DMS153 treated with DMSO at 0.1 percent for 48 hours (cell line): ENCODE measurements at regions not wholly inside any gene's neighbourhood (a gene's known extent, or its start where the extent isn't known, plus 50 kb on each side); places are given as distances from the start of the nearest gene placed in this dataset.
"Not testable (repeated sequence)": the region's sequence is repeated elsewhere in the genome, so short reads cannot be mapped to it uniquely, and the experiment has no call there.

Experiments used
- DNase-seq: peaks from one replicate; lab custom pipeline; 2025; ENCODE audit not compliant: unreplicated experiment; lab: John Stamatoyannopoulos, UW

DNA sequence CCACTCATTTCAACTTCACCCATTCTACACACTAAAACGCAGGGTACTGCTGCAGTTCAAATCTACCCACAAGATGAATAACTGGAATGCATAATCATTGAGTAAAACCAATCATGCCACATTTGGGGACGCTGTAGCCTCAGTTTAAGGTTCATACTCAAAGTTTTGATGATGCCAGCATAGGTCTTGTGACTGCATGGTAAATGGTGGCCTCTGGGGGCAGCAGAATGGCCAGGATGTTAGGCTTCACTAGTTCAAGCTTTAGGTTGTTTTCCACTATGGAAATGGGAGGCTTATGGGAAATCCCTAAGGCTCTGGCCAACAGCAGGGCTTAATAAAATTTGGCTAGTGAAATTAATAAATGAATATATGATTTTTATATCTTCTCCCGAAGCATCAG lies 104.3 kb upstream of the TSC22D2 start:
- no peak for DNase-seq

DNA sequence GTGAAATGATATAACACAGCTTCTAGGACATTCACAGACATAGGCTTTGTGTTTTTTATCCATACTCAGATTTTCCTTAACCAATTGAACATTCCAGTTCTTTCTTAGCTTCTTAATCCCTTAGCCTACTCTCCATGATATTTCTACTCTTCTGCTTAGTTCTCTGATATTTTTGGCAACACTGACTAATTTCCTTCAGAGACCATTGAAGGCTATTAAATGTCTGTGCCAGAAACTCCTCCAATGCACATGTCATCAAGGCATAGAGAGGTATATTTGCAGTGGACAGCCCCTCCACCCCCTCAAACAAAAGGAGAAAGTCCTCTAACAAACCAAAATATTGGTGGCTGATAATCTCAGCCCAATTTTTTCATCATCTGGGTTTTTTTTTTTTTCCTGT lies 105.9 kb upstream of the TSC22D2 start:
- no peak for DNase-seq

DNA sequence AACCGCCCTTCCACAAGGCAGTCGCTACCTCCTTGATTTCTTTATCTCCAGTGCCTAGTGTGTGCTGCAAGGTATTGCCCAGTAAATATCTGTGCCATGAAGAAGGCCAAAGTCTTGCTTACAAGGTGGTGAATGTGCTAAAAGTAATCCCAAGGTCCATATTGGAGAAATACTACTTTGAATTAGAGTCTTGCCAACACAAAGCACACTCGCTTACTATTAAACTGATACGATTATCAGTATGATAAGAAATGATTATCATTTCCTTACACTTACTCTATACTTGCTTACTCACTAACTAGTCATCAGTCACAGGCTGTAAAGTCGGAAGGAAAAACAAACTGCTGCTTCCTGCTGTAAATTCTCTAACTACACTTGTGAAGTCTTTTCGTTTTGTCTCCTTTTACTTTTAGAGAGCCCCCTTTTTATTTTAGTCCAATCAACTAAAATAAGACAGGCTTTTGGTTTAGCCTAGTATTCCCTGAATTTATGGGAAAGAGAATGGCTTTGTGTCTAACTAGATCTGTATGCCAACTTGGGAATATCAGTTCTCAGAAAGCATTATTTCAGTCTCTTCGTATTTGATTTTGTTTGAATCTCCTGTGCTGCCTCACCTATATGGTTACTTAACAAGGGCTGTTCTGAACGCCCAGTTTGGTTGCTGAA lies 107.1 kb upstream of the TSC22D2 start:
- DNase-seq: no peak

- no peak for DNase-seq
These were observed 107.7 kb upstream of the TSC22D2 start for GRCh38 chr3:150300388-150300787.

- DNase-seq: no peak
These were observed 108.9 kb upstream of the TSC22D2 start for GRCh38 chr3:150299201-150299600.

DNA sequence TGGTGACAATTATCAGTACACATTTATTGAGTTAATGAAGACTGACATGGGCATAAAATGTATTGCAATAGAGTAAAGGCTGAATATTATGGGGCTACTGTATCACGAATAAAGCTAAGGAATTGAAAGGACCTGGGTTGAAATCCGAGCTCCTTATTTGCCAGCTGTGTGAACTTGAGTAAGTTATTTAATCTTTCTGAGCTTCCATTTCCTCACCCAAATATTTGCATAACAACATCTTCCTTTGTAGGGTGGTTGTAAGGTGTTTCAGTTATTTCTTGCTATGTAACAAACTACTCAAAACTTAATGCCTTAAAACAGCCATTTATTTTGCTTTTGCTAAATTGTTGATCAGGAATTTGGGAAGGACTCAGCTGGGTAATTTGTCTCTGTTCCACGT lies 111.1 kb upstream of the TSC22D2 start:
- no peak for DNase-seq

DNA sequence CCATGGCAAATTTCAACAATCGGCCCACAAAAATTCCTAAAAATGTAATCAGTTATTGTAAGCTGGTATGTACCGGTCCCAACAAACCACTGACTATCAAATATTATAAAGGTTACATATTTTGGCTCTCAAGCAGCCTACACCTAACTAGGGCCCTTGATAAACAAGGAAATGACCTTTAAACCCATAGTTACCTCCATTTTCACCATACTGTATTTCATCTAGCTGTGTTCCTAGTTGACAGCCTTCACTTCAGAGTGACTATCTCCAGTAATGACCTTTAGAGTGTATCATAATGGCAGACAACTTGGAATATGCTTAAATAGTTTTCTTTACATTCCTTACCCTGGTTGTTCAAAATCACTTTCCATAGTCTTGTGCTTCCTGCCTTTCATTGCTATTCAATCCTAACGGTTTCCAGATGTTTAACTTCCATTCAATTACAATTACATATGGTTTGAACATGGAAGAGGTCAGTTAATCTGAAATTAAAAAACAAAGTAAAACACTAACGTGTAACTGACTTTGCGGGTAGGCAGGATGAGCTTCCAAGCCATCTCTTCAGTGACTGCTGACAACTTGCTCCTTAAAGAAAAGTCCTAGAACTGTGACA lies 111.9 kb upstream of the TSC22D2 start:
- DNase-seq: no peak

DNA sequence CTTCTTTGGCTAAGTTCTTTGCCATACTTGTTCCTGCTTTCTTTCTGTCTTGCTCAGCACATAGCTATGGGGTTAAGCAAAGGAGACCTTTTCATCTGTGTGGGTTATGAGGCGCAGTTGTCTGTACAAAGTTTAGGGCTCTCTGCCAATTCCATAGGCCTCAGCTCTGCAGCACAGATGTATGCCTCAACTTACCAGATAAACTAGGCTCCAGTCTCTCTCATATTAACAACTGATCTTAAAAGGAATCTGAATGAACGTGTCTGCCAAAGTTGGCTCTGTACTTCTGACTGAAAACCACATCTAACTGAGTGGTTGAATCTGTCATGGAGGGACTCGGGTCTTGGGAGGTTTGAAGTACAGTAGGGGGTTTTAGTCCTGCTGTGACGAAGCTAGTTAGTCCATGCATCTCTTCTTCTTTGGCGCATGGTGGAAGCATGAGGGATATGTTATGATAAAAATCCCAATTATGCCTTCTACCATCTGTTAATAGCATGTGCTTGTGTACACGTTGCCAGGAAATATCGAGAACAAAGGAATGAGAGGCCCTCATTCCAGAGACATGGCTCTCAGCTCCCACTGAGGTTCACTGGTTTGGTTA lies 114.6 kb upstream of the TSC22D2 start:
- no peak for DNase-seq

DNA sequence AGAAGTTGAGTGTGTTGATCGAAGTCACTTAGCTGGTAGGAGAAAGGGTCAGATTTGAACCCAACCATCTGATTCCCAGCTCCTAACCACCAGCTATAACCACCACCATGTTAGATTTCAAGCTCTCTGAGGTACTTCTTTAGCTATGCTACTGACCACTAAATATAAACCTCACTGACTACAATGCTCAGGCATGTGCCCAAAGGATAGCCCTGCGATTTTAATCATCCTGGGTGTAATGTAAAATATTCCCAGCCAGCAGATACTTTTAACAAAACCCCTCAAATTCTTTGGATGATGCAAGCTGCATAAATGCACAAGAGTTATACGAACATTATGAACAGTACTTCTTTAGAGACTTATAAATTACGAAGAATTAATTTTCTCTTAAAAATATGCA lies 115.2 kb upstream of the TSC22D2 start:
- no peak for DNase-seq

- DNase-seq: no peak
These were observed 116.6 kb upstream of the TSC22D2 start for GRCh38 chr3:150291515-150291914.

GRCh38 chr3:150286390-150287147 lies 121.5 kb upstream of the TSC22D2 start:
- no peak for DNase-seq

GRCh38 chr3:150285601-150286000 lies 122.5 kb upstream of the TSC22D2 start:
- DNase-seq: no peak

GRCh38 chr3:150278843-150279381 lies 129.2 kb upstream of the TSC22D2 start:
- no peak for DNase-seq

DNA sequence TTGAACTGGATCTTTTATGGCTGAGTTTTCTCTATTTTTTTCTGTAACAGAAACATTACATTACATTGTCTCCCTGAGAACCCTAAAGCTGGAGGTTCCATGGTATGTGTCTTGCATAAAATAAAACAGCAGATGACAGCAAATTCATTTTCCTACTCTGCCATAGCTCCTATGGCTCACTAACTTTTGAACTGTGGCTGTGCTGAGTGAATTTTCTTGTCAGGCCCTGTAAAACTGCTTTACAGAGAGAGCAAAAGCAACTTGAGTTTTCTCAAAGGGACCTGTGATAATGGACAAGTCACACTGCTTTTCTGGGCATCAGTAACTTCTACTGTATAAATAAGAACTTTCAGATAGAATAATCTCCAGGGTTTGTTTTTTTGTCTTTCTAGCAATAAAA lies 129.9 kb upstream of the TSC22D2 start:
- no peak for DNase-seq

GRCh38 chr3:150277444-150277843 lies 130.7 kb upstream of the TSC22D2 start:
- DNase-seq: no peak

DNA sequence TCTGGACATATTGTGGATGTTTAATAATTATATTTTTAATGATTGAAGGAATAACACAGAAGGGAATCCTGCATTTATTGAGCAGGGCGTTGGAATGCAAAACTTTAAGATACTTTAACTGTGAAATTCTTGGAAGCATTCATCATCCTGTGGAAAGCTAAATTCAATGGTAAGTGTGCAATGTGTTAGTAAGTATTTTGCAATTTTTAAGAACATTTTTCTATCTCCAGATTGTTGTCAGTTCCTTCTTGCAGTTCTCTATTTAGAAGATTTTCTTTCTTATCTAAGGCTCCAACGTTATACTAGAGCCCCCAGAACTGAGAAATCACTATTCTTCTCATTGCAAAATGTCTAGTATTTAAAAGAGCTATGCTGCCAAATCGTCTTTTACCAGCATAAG lies 132.2 kb upstream of the TSC22D2 start:
- no peak for DNase-seq

DNA sequence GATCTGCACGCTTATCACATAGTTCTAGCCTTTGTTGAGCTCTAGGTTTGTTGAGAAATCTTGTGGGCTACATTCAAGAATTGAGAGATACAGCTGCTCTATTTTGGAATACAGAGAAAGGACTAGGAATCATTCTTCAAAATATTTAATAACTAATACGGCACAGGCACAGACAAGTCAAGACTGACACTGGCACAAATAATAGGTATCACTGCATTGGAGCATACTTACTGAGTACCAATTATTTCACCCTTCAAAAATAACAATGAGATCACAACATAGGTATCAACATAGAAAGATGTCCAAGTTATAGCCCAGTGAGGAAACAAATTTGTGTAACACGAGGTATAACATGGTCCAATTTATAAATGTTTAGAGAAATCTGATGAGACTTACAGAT lies 133.7 kb upstream of the TSC22D2 start:
- DNase-seq: no peak

DNA sequence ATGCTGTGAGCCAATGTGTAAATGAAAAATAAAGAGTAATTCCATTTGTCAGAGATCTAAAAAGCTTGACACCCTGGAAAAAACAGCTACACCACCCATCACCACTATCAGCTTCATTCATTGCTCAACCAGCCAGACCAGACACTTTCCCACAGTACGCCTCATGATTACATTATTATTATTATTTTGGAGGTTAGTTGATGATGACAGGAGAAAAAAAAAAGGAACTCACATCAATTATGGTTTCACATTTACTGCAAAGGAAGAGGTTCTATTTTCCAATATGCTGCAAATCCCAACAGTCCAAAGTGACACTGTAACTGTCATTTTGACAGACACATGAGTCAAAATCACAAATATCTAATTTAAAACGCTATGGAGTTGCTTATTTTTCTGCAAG lies 134.7 kb upstream of the TSC22D2 start:
- no peak for DNase-seq

GRCh38 chr3:150271591-150271960 lies 136.5 kb upstream of the TSC22D2 start:
- DNase-seq: no peak

DNA sequence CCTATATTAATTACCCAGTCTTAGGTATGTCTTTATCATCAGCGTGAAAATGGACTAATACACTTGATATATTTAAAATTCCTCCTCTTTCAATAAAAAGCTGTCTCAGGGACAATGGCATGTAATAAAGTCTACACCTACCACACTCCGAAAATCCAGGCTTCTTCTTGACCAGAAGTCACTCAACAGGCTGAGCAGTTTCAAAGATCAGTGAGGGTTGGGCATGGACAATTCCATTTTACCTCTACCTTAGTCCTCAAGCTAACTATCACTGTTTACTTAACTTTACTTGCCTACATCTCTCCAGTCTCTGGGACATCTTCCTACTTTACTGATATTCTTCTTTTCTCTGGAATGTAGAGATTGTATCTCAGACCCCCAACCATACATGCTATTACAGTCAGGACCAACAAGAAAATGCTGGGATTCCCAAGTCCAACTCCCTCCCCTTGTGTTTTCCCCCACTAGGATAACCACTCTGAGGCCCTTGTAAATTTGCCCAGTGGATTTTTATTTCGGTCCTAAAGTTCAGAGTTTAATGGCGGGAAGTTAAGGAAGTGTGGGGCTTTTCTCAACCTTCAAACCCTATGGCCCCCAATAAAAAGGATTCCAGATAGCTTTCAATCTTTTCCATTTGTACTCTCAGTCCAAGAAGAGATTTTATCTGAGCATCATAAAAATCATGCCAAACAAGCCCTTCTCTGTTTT lies 137.1 kb upstream of the TSC22D2 start:
- no peak for DNase-seq

DNA sequence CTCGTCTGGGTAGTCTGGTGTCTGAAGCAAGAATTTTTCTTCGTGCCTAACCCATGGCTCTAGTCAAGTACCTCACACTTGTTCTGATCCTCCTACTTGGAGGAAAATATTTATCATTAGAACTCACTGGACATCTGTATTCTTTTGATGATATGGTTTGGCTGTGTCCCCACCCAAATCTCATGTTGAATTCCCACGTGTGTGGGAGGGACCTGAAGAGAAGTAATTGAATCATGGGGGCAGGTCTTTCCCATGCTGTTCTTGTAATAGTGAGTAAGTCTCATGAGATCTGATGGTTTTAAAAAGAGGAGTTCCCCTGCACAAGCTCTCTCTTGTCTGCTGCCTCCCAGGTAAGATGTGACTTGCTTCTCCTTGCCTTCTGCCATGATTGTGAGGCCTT lies 137.7 kb upstream of the TSC22D2 start:
- not testable (repeated sequence) for DNase-seq
